GM21529 (cell line): ENCODE measurements at regions not wholly inside any gene's neighbourhood (a gene's known extent, or its start where the extent isn't known, plus 50 kb on each side); places are given as distances from the start of the nearest gene placed in this dataset.
A peak's percentile ranks its signal among the peaks of the same experiment; 100 is the strongest.

Experiments
- ATAC-seq: cut with Tn5 transposase; IDR thresholded peaks from one replicate; pipeline ENCODE4 v1.9.1; 2021; ENCODE audit not compliant: unreplicated experiment

GRCh38 chr2:59066787-59067399 is 825.8 kb upstream of the FANCL start:
- ATAC-seq: no peak

DNA sequence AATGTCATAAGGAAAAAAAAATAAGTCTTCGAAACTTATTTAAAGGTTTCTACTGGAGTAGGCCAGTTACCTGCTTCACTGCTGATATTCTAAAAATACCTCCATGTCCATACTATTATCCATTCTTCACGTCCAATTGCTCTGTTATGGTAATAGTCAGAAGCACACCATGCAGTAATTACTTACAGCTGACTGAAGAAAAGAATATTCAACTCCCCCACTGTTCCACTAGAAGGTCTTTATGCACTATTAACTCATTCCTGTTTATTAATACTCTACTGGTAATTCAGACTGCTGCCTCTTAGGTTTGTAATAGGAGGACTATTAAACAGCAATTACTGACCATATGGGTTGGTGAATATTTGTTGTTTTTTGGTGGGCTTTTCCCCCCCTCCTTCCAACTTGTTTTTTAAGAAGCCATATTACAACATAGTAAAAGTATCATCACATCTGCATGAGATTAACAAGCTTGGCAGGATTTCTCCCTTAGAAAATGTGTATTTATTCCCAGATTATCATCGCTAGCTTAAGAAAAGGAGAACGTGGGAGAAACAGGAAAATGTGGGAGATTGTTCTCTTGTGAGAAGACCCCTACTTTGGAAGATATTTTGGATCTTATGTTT is 806.4 kb upstream of the FANCL start:
- ATAC-seq: no peak

DNA sequence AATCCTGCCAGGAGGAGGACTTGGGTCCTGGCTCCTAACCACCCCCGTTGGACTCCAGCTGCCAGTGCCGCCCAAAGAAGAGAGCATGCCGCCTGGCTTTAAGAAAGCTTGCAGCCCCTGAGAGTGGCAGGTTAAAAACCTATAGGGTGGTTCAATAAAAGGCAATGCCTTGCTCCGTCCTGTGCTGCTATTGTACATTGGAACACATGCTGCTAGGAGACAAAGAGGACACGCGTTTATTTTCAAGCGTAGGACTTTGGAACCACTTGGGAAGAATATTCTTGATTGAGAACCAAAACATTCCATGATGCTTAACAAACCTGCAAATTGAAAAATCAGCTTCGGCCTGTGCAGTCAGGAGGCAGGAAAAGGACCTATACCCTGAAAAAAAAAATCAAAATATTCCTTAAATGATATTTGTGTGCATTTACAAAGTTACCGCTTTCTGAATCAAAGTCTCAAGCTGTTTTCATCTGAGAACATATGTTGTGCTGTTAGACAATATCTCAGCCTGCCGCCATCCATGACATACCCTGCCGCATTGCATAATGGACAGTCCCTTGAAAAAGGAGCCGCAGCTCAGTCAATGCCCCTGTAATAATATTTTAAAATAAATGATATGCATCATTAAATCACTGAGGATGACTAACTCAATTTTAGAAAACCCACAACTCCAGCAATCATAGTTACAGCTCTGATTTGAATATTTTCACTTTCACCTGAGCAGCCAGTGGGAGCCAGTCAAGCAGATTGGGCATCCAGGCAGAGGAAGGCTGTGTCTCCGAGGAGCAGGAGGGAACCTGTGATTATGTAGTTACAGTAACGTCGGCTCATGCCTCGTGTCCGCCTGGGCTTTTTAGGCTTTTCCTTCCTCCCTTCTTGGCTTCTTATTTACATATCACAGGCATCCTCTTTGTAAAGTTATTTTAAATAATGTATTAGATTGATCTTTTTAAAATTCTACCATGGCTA is 805.6 kb upstream of the FANCL start:
- ATAC-seq: no peak

- ATAC-seq: no peak
Measured at GRCh38 chr2:59044736-59045135, 803.6 kb upstream of the FANCL start.

GRCh38 chr2:59041139-59041538 is 800.0 kb upstream of the FANCL start:
- no peak for ATAC-seq

DNA sequence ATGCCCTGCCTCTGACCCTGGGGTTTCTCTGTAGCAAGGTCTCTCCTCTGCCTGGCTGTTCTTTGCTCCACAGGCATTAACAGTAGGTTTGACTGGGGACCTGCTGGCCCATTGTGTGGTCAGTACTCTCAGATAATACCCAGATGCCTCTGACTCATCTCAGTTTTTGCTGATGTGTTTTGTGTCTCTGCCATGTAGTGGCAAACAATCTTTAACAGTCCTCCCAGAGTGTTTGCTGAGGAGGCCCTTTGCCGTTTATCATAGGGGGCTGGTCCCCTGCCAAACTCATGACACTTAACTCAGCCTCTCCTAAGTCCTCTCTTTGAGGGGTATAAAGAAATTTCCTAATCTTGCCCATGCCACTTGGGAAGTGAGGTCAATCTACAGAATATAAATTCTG is 793.7 kb upstream of the FANCL start:
- ATAC-seq: no peak

DNA sequence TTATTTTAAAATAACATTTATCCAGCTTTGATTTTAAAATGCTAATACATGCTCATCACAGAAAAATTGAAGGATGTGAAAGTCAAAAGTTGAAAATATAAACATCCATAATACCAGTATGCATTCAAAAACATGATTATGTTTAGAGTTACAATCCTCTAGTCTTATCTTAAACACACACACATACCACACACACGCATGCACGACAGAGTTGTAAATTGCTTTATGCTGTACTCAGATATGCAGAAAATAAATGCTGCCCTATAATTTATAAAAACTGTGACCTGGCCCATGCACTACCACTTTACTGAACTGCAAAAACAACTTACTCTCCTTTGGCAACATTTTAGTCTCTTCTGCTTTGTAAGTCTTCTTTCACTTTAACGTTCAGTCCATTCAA is 793.0 kb upstream of the FANCL start:
- ATAC-seq: no peak

DNA sequence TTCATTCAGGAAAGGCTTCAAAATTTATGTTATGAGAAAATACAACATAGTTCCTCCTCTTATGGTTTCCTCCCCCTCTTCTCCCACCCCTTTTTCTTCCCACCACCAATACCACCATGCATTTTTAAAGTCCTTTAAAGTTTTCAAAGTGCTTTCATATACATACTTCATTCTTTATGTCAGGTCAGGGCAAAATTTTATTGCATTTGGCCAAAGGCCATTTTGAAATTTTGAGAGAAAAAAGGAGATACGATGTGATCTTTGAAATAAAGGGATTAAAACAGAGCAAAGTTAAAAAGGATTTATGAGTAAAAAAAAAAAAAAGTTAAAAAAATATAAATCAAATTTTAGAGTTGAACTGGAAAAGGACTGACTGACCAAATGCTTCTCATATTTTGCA is 792.5 kb upstream of the FANCL start:
- ATAC-seq: no peak

GRCh38 chr2:59032499-59032898 is 791.4 kb upstream of the FANCL start:
- no peak for ATAC-seq

- ATAC-seq: no peak
Measured at GRCh38 chr2:59029058-59029457, 787.9 kb upstream of the FANCL start.

GRCh38 chr2:59027320-59027719 is 786.2 kb upstream of the FANCL start:
- ATAC-seq: no peak

DNA sequence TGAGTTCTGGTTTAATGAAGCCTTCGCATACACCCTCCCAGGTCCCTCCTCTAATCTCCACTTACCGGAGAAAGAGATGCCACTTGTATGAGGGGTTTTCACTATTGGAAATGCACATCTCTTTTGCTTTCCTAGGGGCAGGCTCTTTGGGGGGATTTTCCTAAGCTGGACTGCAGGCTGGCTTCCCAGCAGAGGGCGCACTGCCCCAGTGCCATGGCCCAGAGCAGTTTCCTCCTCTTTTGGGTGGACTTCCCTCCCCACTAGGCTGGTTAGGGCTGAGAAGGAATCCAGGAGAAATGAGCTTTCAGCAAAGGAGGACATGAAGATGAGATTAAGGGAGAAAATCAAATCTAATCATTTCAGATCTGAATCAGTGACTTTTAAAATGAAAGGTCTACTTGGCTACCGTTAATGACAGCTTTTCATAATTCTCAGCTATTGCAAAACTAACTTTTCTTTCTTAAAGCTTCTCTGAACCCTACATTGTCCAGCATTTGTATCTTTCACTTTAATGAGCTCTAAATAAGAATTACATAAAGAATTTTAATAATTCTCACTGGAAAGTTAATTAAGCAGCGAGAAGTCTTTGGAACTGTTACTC is 784.1 kb upstream of the FANCL start:
- peak; percentile 77 for ATAC-seq

- ATAC-seq: no peak
Measured at GRCh38 chr2:59021786-59022185, 780.7 kb upstream of the FANCL start.

DNA sequence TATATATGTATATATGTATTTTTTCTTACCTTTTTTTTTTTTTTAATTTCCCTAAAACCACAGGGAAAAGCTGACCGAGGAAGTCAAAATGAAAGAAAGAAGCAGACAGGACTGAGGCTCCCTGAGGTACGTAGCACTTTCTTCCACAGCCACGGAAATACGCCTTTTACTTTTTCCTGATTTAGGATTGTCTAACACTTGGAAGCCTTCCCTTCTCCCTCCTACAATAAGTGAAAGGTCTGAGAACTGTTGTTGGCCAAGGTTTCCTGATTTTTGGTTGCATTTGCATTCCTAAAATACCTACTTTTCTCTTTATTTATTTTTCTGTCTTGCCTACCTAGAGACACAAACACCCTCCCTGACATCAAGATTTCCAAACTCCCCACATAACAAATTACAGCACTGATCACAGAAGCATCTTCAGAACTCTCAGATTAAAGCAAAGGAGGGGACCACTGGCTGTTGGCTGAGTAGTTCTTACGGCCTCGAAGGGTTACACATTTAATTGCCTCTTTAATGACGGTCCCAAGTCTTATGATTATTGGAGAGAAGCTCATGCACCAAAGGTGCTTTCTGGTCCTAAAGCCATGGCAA is 778.5 kb upstream of the FANCL start:
- no peak for ATAC-seq

DNA sequence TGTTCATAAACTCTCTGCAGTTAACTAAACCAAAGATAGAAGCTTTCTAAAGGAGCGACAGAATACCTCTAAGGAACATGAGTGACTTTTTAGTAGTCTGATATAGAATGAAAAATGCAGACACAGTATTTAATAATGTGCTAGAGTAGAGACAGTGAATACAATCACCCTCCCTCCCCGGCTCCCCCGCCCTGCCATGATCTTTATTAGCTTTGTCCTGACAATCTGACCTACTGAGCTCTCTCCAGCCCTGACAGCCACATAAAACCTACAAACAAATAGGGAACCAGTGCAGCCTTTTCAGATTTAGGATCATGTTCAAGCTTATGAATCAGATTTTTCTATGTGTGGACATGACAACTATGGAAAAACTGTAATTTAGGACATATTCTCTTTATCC is 777.6 kb upstream of the FANCL start:
- ATAC-seq: no peak

DNA sequence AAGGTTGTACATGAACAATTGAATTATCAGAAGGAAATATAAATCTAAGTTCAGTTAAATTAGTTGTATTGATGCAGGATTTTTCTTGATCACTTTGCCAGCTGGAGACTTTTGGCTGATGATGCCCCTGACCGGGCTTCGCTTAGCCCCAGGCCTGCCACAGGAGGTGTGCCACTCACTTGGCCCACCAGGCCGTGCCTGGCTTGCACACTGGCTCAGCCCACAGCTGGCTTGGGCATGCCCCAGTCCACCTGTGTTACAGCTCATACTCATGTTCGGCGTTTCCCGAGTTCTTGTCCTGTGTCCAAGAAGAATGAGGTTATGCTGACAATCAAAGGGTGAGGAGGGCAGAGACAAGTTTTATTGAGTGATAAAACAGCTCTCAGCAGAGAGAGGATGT is 773.9 kb upstream of the FANCL start:
- ATAC-seq: no peak

GRCh38 chr2:59012971-59013370 is 771.8 kb upstream of the FANCL start:
- no peak for ATAC-seq

DNA sequence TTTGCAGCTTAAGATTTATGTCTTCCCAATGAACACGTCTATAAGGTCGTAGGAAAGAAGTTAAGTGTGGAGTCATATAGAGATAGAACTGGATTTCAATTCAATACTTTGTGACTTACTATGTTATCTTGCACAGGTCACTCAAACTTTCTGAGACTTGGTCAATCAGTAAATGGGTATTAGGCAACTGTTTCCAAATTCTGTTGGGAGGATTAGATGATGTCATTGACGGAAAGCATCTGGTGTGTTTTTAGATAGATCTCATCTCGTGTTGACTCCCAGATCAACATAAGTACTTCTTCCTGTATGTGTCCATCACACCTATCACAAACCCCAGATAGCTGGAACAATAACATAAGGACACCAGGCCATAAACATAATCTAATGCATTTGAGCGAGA is 771.1 kb upstream of the FANCL start:
- ATAC-seq: no peak

DNA sequence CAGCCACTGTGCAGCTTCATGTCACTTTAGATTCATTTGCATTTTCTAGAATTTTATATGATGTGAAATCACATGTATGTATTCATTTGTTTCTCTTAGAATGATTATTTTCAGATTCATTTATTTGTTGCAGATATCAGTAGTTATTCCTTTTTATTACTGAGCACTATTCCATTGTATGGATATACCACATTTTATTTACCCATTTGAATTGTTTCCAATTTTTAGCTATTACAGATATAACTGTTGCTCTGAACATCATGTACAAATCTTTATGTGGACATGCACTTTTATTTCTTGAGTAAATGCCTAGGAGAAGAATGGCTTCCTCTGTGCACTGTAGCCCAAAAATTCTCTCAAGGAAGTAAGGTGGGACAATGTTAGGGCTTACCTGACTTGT is 767.8 kb upstream of the FANCL start:
- no peak for ATAC-seq

DNA sequence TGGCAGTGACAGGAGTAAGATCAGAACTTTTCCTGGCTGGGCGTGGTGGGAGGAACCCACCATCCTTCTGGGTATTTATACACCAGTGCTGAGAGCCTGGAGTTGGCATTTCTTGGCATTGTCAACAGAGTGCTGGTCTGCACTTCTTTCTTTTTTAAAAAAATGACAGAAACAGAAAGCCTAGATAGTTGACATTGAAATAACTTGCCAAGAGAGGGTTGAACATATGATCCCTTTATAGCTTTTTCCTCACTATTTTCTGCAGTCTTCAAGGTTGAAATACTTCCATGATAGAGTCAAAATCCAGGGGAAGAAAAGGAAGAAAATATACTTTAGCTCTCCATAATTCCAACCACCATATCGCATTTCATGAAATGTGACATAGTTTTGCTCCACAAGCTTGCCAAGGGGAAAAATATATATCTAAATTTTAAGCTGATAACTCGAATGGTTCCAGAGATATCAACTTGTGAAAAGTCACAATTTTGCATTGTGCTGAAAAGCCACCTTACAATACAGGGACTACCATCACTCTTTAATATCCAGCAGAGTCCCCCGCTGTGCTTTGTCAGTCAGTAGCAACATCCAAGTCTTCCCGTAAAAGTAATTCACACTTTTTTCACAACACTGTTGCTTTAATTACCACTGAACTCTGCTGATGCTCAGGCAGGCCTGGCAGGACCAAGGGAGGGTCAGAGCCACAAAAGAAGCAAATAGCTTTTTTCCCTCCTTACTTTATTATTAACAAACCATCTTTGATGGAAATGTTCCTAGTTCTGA is 764.9 kb upstream of the FANCL start:
- ATAC-seq: no peak
